K562 (cell line): ENCODE measurements at regions not wholly inside any gene's neighbourhood (a gene's known extent, or its start where the extent isn't known, plus 50 kb on each side); places are given as distances from the start of the nearest gene placed in this dataset.

Experiments
- DDX20 ChIP-seq: fragments of 450-650 bp; IDR thresholded peaks from 2 replicates; pipeline ENCODE4 v1.6.1; 2016; ENCODE audit warnings: missing genetic modification characterization, low read depth, mild to moderate bottlenecking, missing compliant biosample characterization, moderate library complexity
- DIDO1 ChIP-seq: fragments of 450-650 bp; IDR thresholded peaks from 2 replicates; pipeline ENCODE4 v1.6.1; 2016; ENCODE audit warnings: low read depth, missing biosample characterization, missing genetic modification characterization
- DPF2 ChIP-seq: fragments of 450-650 bp; IDR thresholded peaks from 2 replicates; pipeline ENCODE4 v1.6.1; 2016
- EZH2 ChIP-seq: IDR thresholded peaks from 2 replicates; pipeline ENCODE4 v1.6.1; 2012; ENCODE audit warnings: low read depth, mild to moderate bottlenecking, inconsistent platforms, low read length, borderline replicate concordance
- GABPB1 ChIP-seq: sonication (generic); formaldehyde crosslinking; IDR thresholded peaks from 2 replicates; pipeline ENCODE4 v1.8.0; 2022; ENCODE audit warnings: mild to moderate bottlenecking, missing genetic modification reagents
- HCFC1 ChIP-seq: IDR thresholded peaks from 2 replicates; pipeline ENCODE4 v1.6.1; 2012; ENCODE audit warnings: low read depth, low read length, improper control_type of control experiment
- KLF6 ChIP-seq: fragments of 250-450 bp; sonication (Bioruptor Pico); IDR thresholded peaks from 2 replicates; pipeline ENCODE4 v1.4.0; 2020; ENCODE audit warnings: mild to moderate bottlenecking, moderate library complexity, borderline replicate concordance
- MCM7 ChIP-seq, 2 experiments: fragments of 450-650 bp; IDR thresholded peaks; 2 replicates each; pipeline ENCODE4 v1.6.1; 2016 to 2018
- NFATC3 ChIP-seq: fragments of 450-650 bp; IDR thresholded peaks from 2 replicates; pipeline ENCODE4 v1.6.1; 2017; ENCODE audit warnings: mild to moderate bottlenecking
- PHF8 ChIP-seq: fragments of 200-600 bp; sonication (generic); IDR thresholded peaks from 2 replicates; pipeline ENCODE4 v1.6.1; 2012; ENCODE audit warnings: mixed run types, mild to moderate bottlenecking, inconsistent platforms, low read length, moderate library complexity, borderline replicate concordance
- POLR2AphosphoS2 ChIP-seq: IDR thresholded peaks from 2 replicates; pipeline ENCODE4 v1.6.1; 2012; ENCODE audit warnings: low read length, improper control_type of control experiment
- POLR2AphosphoS5 ChIP-seq: IDR thresholded peaks from 2 replicates; pipeline ENCODE4 v1.6.1; 2011; ENCODE audit warnings: mild to moderate bottlenecking, low read depth, low read length, moderate library complexity; ENCODE audit not compliant: control insufficient read depth, insufficient read depth
- RHOXF2B ChIP-seq: fragments of 250-450 bp; sonication (Bioruptor Pico); conservative IDR thresholded peaks from 2 replicates; pipeline ENCODE4 v1.5.1; 2021
- ZNF311 ChIP-seq: fragments of 250-450 bp; sonication (Bioruptor Pico); IDR thresholded peaks from 2 replicates; pipeline ENCODE4 v1.4.0; 2020; ENCODE audit warnings: mild to moderate bottlenecking, moderate library complexity
- ZNF408 ChIP-seq: fragments of 250-450 bp; sonication (Bioruptor Pico); IDR thresholded peaks from 2 replicates; pipeline ENCODE4 v1.4.0; 2020; ENCODE audit warnings: low read depth, mild to moderate bottlenecking, moderate library complexity
- ZNF77 ChIP-seq: fragments of 250-450 bp; sonication (Bioruptor Pico); IDR thresholded peaks from 2 replicates; pipeline ENCODE4 v1.5.0; 2020
- TF ChIP-seq, protein P1 (sequence below): fragments of 200-800 bp; sonication (Bioruptor generic); IDR thresholded peaks from 2 replicates; pipeline ENCODE4 v1.6.1; 2016; ENCODE audit warnings: missing genetic modification characterization, missing compliant biosample characterization
- TF ChIP-seq, protein P2 (sequence below): IDR thresholded peaks from 3 replicates; pipeline ENCODE4 v1.6.1; 2011; ENCODE audit warnings: borderline replicate concordance, mild to moderate bottlenecking; ENCODE audit not compliant: insufficient read length, insufficient read depth

DNA sequence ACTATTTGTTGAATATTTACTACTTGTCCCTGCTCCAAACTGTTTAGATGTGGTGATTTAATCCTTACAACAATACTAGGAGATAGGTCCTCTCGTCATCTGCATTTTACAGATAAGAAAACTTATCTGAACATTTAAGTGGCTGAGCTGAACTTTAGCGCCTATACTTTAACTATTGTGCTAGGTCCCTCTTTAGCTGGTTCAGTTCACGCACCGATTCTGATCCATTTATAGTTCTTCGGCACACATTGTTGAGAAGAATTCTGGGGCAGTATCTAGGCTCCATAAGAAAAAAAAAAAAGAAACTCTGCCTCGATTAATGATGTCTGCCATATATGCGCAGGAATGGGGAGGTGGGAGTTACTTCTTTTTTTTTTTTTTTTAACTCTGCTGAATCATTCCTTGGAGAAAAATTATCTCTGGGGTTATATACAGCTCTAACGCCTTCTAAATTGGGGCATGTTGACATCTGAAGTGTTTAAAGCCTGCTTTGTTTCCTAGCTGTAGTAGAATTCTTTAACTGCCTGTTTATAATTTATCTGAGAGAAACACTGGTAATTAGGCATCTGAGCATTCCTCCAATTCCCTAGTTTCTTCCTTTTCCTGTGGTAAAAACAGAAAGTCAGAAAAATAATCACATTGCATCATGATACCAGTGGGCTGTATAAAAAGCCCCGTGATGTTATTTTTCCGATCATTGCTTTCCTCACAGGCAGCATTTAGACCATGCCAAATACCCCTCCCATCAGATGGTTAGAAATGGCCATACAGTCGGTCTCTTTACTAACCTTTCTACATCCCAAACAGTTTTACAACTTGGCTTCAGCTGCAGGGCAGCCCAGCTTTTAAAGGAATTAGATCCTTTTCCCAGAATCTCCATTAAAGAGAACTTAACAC, 98.5 kb upstream of the KDM7A start (continued):
- TF ChIP-seq, protein P1, sequence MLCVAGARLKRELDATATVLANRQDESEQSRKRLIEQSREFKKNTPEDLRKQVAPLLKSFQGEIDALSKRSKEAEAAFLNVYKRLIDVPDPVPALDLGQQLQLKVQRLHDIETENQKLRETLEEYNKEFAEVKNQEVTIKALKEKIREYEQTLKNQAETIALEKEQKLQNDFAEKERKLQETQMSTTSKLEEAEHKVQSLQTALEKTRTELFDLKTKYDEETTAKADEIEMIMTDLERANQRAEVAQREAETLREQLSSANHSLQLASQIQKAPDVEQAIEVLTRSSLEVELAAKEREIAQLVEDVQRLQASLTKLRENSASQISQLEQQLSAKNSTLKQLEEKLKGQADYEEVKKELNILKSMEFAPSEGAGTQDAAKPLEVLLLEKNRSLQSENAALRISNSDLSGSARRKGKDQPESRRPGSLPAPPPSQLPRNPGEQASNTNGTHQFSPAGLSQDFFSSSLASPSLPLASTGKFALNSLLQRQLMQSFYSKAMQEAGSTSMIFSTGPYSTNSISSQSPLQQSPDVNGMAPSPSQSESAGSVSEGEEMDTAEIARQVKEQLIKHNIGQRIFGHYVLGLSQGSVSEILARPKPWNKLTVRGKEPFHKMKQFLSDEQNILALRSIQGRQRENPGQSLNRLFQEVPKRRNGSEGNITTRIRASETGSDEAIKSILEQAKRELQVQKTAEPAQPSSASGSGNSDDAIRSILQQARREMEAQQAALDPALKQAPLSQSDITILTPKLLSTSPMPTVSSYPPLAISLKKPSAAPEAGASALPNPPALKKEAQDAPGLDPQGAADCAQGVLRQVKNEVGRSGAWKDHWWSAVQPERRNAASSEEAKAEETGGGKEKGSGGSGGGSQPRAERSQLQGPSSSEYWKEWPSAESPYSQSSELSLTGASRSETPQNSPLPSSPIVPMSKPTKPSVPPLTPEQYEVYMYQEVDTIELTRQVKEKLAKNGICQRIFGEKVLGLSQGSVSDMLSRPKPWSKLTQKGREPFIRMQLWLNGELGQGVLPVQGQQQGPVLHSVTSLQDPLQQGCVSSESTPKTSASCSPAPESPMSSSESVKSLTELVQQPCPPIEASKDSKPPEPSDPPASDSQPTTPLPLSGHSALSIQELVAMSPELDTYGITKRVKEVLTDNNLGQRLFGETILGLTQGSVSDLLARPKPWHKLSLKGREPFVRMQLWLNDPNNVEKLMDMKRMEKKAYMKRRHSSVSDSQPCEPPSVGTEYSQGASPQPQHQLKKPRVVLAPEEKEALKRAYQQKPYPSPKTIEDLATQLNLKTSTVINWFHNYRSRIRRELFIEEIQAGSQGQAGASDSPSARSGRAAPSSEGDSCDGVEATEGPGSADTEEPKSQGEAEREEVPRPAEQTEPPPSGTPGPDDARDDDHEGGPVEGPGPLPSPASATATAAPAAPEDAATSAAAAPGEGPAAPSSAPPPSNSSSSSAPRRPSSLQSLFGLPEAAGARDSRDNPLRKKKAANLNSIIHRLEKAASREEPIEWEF: no peak
- peak; percentile 76 for TF ChIP-seq DIDO1
- TF ChIP-seq PHF8: no peak
- no peak for TF ChIP-seq MCM7 (IDR thresholded peaks at IDR 0.05)
- no peak for TF ChIP-seq POLR2AphosphoS2
- peak; percentile 96 for TF ChIP-seq DPF2
- TF ChIP-seq POLR2AphosphoS5: no peak
- no peak for TF ChIP-seq ZNF408 (CRISPR knock-in tag)
- no peak for TF ChIP-seq EZH2
- no peak for TF ChIP-seq RHOXF2B
- TF ChIP-seq ZNF77 (CRISPR knock-in tag): no peak
- no peak for TF ChIP-seq GABPB1 (CRISPR knock-in tag)
- TF ChIP-seq, protein P2, sequence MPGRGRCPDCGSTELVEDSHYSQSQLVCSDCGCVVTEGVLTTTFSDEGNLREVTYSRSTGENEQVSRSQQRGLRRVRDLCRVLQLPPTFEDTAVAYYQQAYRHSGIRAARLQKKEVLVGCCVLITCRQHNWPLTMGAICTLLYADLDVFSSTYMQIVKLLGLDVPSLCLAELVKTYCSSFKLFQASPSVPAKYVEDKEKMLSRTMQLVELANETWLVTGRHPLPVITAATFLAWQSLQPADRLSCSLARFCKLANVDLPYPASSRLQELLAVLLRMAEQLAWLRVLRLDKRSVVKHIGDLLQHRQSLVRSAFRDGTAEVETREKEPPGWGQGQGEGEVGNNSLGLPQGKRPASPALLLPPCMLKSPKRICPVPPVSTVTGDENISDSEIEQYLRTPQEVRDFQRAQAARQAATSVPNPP: no peak
- no peak for TF ChIP-seq DDX20 (tag)
- no peak for TF ChIP-seq KLF6 (CRISPR knock-in tag)
- TF ChIP-seq NFATC3: no peak
- TF ChIP-seq ZNF311 (CRISPR knock-in tag): no peak
- TF ChIP-seq HCFC1: no peak
